Esophagus muscularis mucosa (tissue), 4 donors: ENCODE measurements at regions not wholly inside any gene's neighbourhood (a gene's known extent, or its start where the extent isn't known, plus 50 kb on each side); places are given as distances from the start of the nearest gene placed in this dataset.
"Not testable (repeated sequence)": the region's sequence is repeated elsewhere in the genome, so short reads cannot be mapped to it uniquely, and the experiment has no call there.

ENCODE experiments used
- DNase-seq: peaks from one replicate; pipeline ENCODE4 v3.0.0-alpha.2; 2017; ENCODE audit errors: extremely low spot score
- H3K27ac ChIP-seq, 4 donors: fragments of 200-600 bp; sonication (generic); replicated peaks in 1 of 4; 1 replicate in 3 of 4; 2 replicates in 1 of 4; pipeline ENCODE4 v1.5.1; 2016 to 2019; ENCODE audit warnings: mild to moderate bottlenecking in 1 of 4
- H3K27me3 ChIP-seq, 4 donors: fragments of 200-600 bp; sonication (generic); one replicate each; pipeline versions ENCODE4 v1.5.1 to v1.6.0; 2016 to 2019
- H3K36me3 ChIP-seq, 4 donors: fragments of 200-600 bp; sonication (generic); one replicate each; pipeline ENCODE4 v1.5.1; 2016 to 2019
- H3K4me1 ChIP-seq, 4 donors: fragments of 200-600 bp; sonication (generic); one replicate each; pipeline ENCODE4 v1.5.1; 2016 to 2019
- H3K4me3 ChIP-seq, 4 donors: fragments of 200-600 bp; sonication (generic); 1 replicate in 2 of 4; 2 replicates in 2 of 4; pipeline ENCODE4 v1.5.1; 2016 to 2019; ENCODE audit warnings: mild to moderate bottlenecking in 4 of 4, moderate library complexity in 1 of 4
- H3K9me3 ChIP-seq, 4 donors: fragments of 200-600 bp; sonication (generic); 1 replicate in 3 of 4; 2 replicates in 1 of 4; pipeline ENCODE4 v1.5.1; 2016 to 2019
- CTCF ChIP-seq, 3 experiments: fragments of 200-600 bp in 2 of 3; fragments of 450-650 bp in 1 of 3; sonication (generic) in 2 of 3; IDR thresholded peaks; one replicate each; pipeline ENCODE4 v1.5.1; 2017 to 2019; ENCODE audit warnings: antibody characterized with exemption in 3 of 3, mild to moderate bottlenecking in 2 of 3, moderate library complexity in 1 of 3
- EP300 ChIP-seq: sonication (generic); formaldehyde crosslinking; IDR thresholded peaks from one replicate; pipeline ENCODE4 v1.6.1; 2017; ENCODE audit warnings: antibody characterized with exemption
- POLR2A ChIP-seq: fragments of 450-650 bp; IDR thresholded peaks from one replicate; pipeline ENCODE4 v1.6.1; 2017; ENCODE audit warnings: antibody characterized with exemption, moderate library complexity, mild to moderate bottlenecking, low read depth
- POLR2AphosphoS5 ChIP-seq, 2 donors: sonication (generic); formaldehyde crosslinking; IDR thresholded peaks; one replicate each; pipeline ENCODE4 v1.6.1; 2017; ENCODE audit warnings: antibody characterized with exemption in 2 of 2
- WGBS: methylation state at CpG from one replicate; pipeline ENCODE4 v1.1.5; 2018; 5-methylcytosine and 5-hydroxymethylcytosine counted together
- intact Hi-C: fragments of 100-400 bp; cut with DNase I; formaldehyde crosslinking; loops from one replicate; pipeline ENCODE4 v1.15.1; 2023

GRCh38 chr16:86736502-86736901, 158.2 kb downstream of the FOXL1 start:
- DNase-seq, result no peak
- Histone ChIP-seq H3K9me3 (no peaks in the 10 kb centered on the region), H3K36me3 (no peaks in the 10 kb centered on the region), H3K4me3 (no peak overlapping the region), H3K4me1 (peaks cover 0 to 11% (median 4%) of the 10 kb centered on the region in 4 donors), H3K27me3 (peaks cover 0 to 77% (median 13%) of the 10 kb centered on the region in 4 donors), H3K27ac (no peak overlapping the region)
- no peak for TF ChIP-seq POLR2AphosphoS5 (IDR thresholded peaks at IDR 0.05)
- no peak for TF ChIP-seq POLR2A
- no peak for TF ChIP-seq CTCF (IDR thresholded peaks at IDR 0.05)
- no peak for TF ChIP-seq EP300
- intact Hi-C loops, result no loop called here
- WGBS, result 95% methylated on average over 4 of the region's 7 CpGs

- Histone ChIP-seq H3K27me3 (peaks cover 0 to 77% (median 14%) of the 10 kb centered on the region in 4 donors), H3K4me1 (peaks cover 0 to 13% (median 5%) of the 10 kb centered on the region in 4 donors), H3K9me3 (no peaks in the 10 kb centered on the region), H3K27ac (no peak overlapping the region), H3K36me3 (no peaks in the 10 kb centered on the region), H3K4me3 (no peak overlapping the region)
- no peak for DNase-seq
- intact Hi-C loops, result no loop called here
- TF ChIP-seq EP300 (no peak), CTCF (IDR thresholded peaks at IDR 0.05) (no peak), POLR2AphosphoS5 (IDR thresholded peaks at IDR 0.05) (no peak), POLR2A (no peak)
- 77% methylated on average over 7 of the region's 7 CpGs for WGBS
These were observed 158.7 kb downstream of the FOXL1 start for GRCh38 chr16:86737083-86737482.

- DNase-seq, intact Hi-C loops, H3K9me3 ChIP-seq, H3K27ac ChIP-seq, H3K4me3 ChIP-seq, H3K36me3 ChIP-seq: not testable (repeated sequence)
- Histone ChIP-seq H3K27me3 (peaks cover 0 to 66% (median 10%) of the 10 kb centered on the region in 4 donors), H3K4me1 (peaks cover 0 to 12% (median 5%) of the 10 kb centered on the region in 4 donors)
- 94% methylated on average over 32 of the region's 35 CpGs for WGBS
These were observed 160.0 kb downstream of the FOXL1 start for GRCh38 chr16:86738322-86738721.

- 80% methylated on average over 3 of the region's 3 CpGs for WGBS
- Histone ChIP-seq H3K9me3 (no peaks in the 10 kb centered on the region), H3K4me3 (no peak overlapping the region), H3K27me3 (peaks cover 0 to 58% (median 3%) of the 10 kb centered on the region in 4 donors), H3K36me3 (no peaks in the 10 kb centered on the region), H3K27ac (no peak overlapping the region), H3K4me1 (peaks cover 0 to 10% (median 5%) of the 10 kb centered on the region in 4 donors)
- TF ChIP-seq POLR2A (no peak), EP300 (no peak), POLR2AphosphoS5 (IDR thresholded peaks at IDR 0.05) (no peak), CTCF (IDR thresholded peaks at IDR 0.05) (no peak)
- no peak for DNase-seq
- intact Hi-C loops, result no loop called here
These were observed 160.8 kb downstream of the FOXL1 start for GRCh38 chr16:86739178-86739577.

GRCh38 chr16:86739808-86740207, 161.5 kb downstream of the FOXL1 start:
- peaks cover 0 to 10% (median 5%) of the 10 kb centered on the region in 4 donors for H3K4me1 ChIP-seq
- no peak for DNase-seq
- H3K9me3 ChIP-seq, result no peaks in the 10 kb centered on the region
- peaks cover 0 to 52% (median 3%) of the 10 kb centered on the region in 4 donors for H3K27me3 ChIP-seq
- TF ChIP-seq POLR2A (no peak), POLR2AphosphoS5 (IDR thresholded peaks at IDR 0.05) (no peak), CTCF (IDR thresholded peaks at IDR 0.05) (no peak), EP300 (no peak)
- H3K36me3 ChIP-seq, result no peaks in the 10 kb centered on the region
- WGBS, result 81% methylated on average over 11 of the region's 11 CpGs
- no peak overlapping the region for H3K27ac ChIP-seq
- intact Hi-C loops, result no loop called here
- no peak overlapping the region for H3K4me3 ChIP-seq
